Upper lobe of left lung (tissue), 4 donors: ENCODE measurements at regions not wholly inside any gene's neighbourhood (a gene's known extent, or its start where the extent isn't known, plus 50 kb on each side); places are given as distances from the start of the nearest gene placed in this dataset.

ENCODE experiments used
- CTCF ChIP-seq, 6 experiments: fragments of 450-650 bp in 4 of 6; fragments of 200-600 bp in 2 of 6; sonication (generic) in 2 of 6; IDR thresholded peaks; one replicate each; pipeline ENCODE4 v1.5.1; 2016 to 2019; ENCODE audit warnings: antibody characterized with exemption in 6 of 6
- POLR2A ChIP-seq, 4 donors: fragments of 450-650 bp; IDR thresholded peaks; one replicate each; pipeline ENCODE4 v1.5.1; 2016 to 2017; ENCODE audit warnings: antibody characterized with exemption in 4 of 4, mild to moderate bottlenecking in 2 of 4
- POLR2AphosphoS5 ChIP-seq, 2 donors: sonication (generic); formaldehyde crosslinking; IDR thresholded peaks; one replicate each; pipeline ENCODE4 v1.5.1; 2017; ENCODE audit warnings: antibody characterized with exemption in 2 of 2

GRCh38 chr12:67046062-67046461 is 223.1 kb upstream of the CAND1 start:
- no peak for TF ChIP-seq POLR2A (IDR thresholded peaks at IDR 0.05)
- no peak for TF ChIP-seq CTCF (IDR thresholded peaks at IDR 0.05)
- no peak for TF ChIP-seq POLR2AphosphoS5 (IDR thresholded peaks at IDR 0.05)
